ENCODE measurements at regions not wholly inside any gene's neighbourhood (a gene's known extent, or its start where the extent isn't known, plus 50 kb on each side); places are given as distances from the start of the nearest gene placed in this dataset.
"Not testable (repeated sequence)": the region's sequence is repeated elsewhere in the genome, so short reads cannot be mapped to it uniquely, and the experiment has no call there.

- Histone ChIP-seq H3K9me3 (no peaks in the 10 kb centered on the region), H3K4me1 (no peaks in the 10 kb centered on the region), H3K27me3 (no peaks in the 10 kb centered on the region), H3K36me3 (no peaks in the 10 kb centered on the region), H3K27ac (no peak overlapping the region), H3K4me3 (no peak overlapping the region)
- no peak for ATAC-seq
- FAIRE-seq, result no peak
- 75 to 79% methylated on average over 19 of the region's 19 CpGs for WGBS, 2 donors
- no peak for TF ChIP-seq CTCF (IDR thresholded peaks at IDR 0.05)
- intact Hi-C loops (cut with DNase I), result no loop called here
- no peak for DNase-seq
Observed at GRCh38 chr6:169396554-169397163, 143.0 kb upstream of the THBS2 start.

- FAIRE-seq; DNase-seq; ATAC-seq; H3K36me3 ChIP-seq; H3K4me1 ChIP-seq; intact Hi-C loops (cut with DNase I); H3K4me3 ChIP-seq; H3K9me3 ChIP-seq; H3K27ac ChIP-seq; H3K27me3 ChIP-seq: not testable (repeated sequence)
- 42 to 58% methylated on average over 7 of the region's 7 CpGs for WGBS, 2 donors
Observed at GRCh38 chr6:169396009-169396539, 142.4 kb upstream of the THBS2 start.

- no peak for DNase-seq
- H3K4me3 ChIP-seq, result no peak overlapping the region
- FAIRE-seq, result no peak
- intact Hi-C loops (cut with DNase I), result no loop called here
- H3K4me1 ChIP-seq, result no peaks in the 10 kb centered on the region
- H3K36me3 ChIP-seq, result no peaks in the 10 kb centered on the region
- H3K27ac ChIP-seq, result no peak overlapping the region
- no peaks in the 10 kb centered on the region for H3K27me3 ChIP-seq
- no peaks in the 10 kb centered on the region for H3K9me3 ChIP-seq
- TF ChIP-seq CTCF (IDR thresholded peaks at IDR 0.05), result no peak
- 65% methylated on average over 7 of the region's 7 CpGs for WGBS, 2 donors
- no peak for ATAC-seq
Observed at GRCh38 chr6:169395080-169395805, 141.6 kb upstream of the THBS2 start.

GRCh38 chr6:169393753-169394152 lies 140.1 kb upstream of the THBS2 start:
- WGBS, 2 donors, result 74 to 86% methylated on average over 13 of the region's 13 CpGs
- H3K9me3 ChIP-seq, result no peaks in the 10 kb centered on the region
- DNase-seq, result no peak
- ATAC-seq, result no peak
- H3K27me3 ChIP-seq, result no peaks in the 10 kb centered on the region
- no peak overlapping the region for H3K4me3 ChIP-seq
- H3K27ac ChIP-seq, result no peak overlapping the region
- H3K36me3 ChIP-seq, result no peaks in the 10 kb centered on the region
- intact Hi-C loops (cut with DNase I), result no loop called here
- no peak for TF ChIP-seq CTCF (IDR thresholded peaks at IDR 0.05)
- FAIRE-seq, result no peak
- no peaks in the 10 kb centered on the region for H3K4me1 ChIP-seq

GRCh38 chr6:169391473-169392071 lies 137.9 kb upstream of the THBS2 start:
- intact Hi-C loops (cut with DNase I), result no loop called here

More at GRCh38 chr6:169391473-169392071, 137.9 kb upstream of the THBS2 start:
- WGBS, 2 donors, result 64 to 78% methylated on average over 2 of the region's 2 CpGs
- Histone ChIP-seq H3K4me1 (no peaks in the 10 kb centered on the region), H3K4me3 (no peak overlapping the region), H3K27me3 (no peaks in the 10 kb centered on the region), H3K27ac (no peak overlapping the region), H3K36me3 (no peaks in the 10 kb centered on the region), H3K9me3 (no peaks in the 10 kb centered on the region)
- FAIRE-seq (no peak), DNase-seq (no peak), ATAC-seq (no peak)
- TF ChIP-seq CTCF (IDR thresholded peaks at IDR 0.05), result no peak
